HG02759 (cell line): ENCODE measurements at regions not wholly inside any gene's neighbourhood (a gene's known extent, or its start where the extent isn't known, plus 50 kb on each side); places are given as distances from the start of the nearest gene placed in this dataset.
A peak's percentile ranks its signal among the peaks of the same experiment; 100 is the strongest.
"Not testable (repeated sequence)": the region's sequence is repeated elsewhere in the genome, so short reads cannot be mapped to it uniquely, and the experiment has no call there.

ENCODE experiments used
- ATAC-seq: cut with Tn5 transposase; IDR thresholded peaks from one replicate; pipeline ENCODE4 v1.9.1; 2021; ENCODE audit warnings: mild to moderate bottlenecking, moderate library complexity; ENCODE audit not compliant: unreplicated experiment

- ATAC-seq, result no peak
Observed at GRCh38 chr2:54065411-54065810, 50.0 kb upstream of the ACYP2 start.

GRCh38 chr2:54063967-54064535 is 51.4 kb upstream of the ACYP2 start:
- ATAC-seq, result no peak

- ATAC-seq, result no peak
Observed at GRCh38 chr2:54062401-54062800, 53.0 kb upstream of the ACYP2 start.

- no peak for ATAC-seq
Observed at GRCh38 chr2:54061272-54061671, 54.1 kb upstream of the ACYP2 start.

- no peak for ATAC-seq
Observed at GRCh38 chr2:54059986-54060385, 55.4 kb upstream of the ACYP2 start.

- no peak for ATAC-seq
Observed at GRCh38 chr2:54059504-54059903, 55.9 kb upstream of the ACYP2 start.

GRCh38 chr2:54058449-54058848 is 57.0 kb upstream of the ACYP2 start:
- no peak for ATAC-seq

GRCh38 chr2:54054774-54055173 is 60.6 kb upstream of the ACYP2 start:
- ATAC-seq, result no peak

- ATAC-seq, result peak; percentile 87
Observed at GRCh38 chr2:54054271-54054670, 61.1 kb upstream of the ACYP2 start.

GRCh38 chr2:54053830-54054229 is 61.6 kb upstream of the ACYP2 start:
- peak; percentile 41 for ATAC-seq

- ATAC-seq, result peak; percentile 15
Observed at GRCh38 chr2:54052825-54053718, 62.3 kb upstream of the ACYP2 start.

GRCh38 chr2:54050445-54050844 is 65.0 kb upstream of the ACYP2 start:
- no peak for ATAC-seq

GRCh38 chr2:54049365-54049764 is 66.0 kb upstream of the ACYP2 start:
- no peak for ATAC-seq

- ATAC-seq, result not testable (repeated sequence)
Observed at GRCh38 chr2:54048896-54049295, 66.5 kb upstream of the ACYP2 start.

- ATAC-seq, result no peak
Observed at GRCh38 chr2:54048117-54048785, 67.2 kb upstream of the ACYP2 start.

- ATAC-seq, result no peak
Observed at GRCh38 chr2:54047658-54048057, 67.8 kb upstream of the ACYP2 start.

GRCh38 chr2:54047091-54047490 is 68.3 kb upstream of the ACYP2 start:
- ATAC-seq, result no peak

GRCh38 chr2:54042897-54043620 is 72.3 kb upstream of the PSME4 start:
- ATAC-seq, result no peak

- no peak for ATAC-seq
Observed at GRCh38 chr2:54042341-54042740, 71.5 kb upstream of the PSME4 start.

GRCh38 chr2:54041135-54041534 is 70.3 kb upstream of the PSME4 start:
- ATAC-seq, result no peak

- no peak for ATAC-seq
Observed at GRCh38 chr2:54040685-54041084, 69.9 kb upstream of the PSME4 start.
